ENCODE measurements at regions not wholly inside any gene's neighbourhood (a gene's known extent, or its start where the extent isn't known, plus 50 kb on each side); places are given as distances from the start of the nearest gene placed in this dataset.
"Not testable (repeated sequence)": the region's sequence is repeated elsewhere in the genome, so short reads cannot be mapped to it uniquely, and the experiment has no call there.

DNA sequence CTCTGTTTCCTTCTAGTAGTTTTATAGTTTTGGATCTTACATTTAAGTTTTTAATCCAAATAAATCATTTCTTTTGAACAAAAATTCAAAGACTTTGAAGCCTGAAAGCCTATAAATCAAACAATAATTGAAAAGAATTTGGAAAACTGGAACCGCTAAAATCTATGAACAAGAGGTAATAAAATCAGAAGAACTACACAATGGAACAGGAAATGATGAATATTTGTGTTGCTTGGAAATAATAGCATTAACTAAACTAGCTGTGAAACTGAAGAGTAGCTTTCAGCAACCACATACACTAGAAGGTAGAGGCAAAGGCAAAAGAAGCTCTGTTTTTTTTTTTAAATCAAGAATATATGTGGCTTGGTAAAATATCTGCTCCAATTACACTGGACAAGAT, 147.9 kb upstream of the ABI3BP start:
- DNase-seq (ENCODE audit: low read depth, low spot score), result no peak

DNA sequence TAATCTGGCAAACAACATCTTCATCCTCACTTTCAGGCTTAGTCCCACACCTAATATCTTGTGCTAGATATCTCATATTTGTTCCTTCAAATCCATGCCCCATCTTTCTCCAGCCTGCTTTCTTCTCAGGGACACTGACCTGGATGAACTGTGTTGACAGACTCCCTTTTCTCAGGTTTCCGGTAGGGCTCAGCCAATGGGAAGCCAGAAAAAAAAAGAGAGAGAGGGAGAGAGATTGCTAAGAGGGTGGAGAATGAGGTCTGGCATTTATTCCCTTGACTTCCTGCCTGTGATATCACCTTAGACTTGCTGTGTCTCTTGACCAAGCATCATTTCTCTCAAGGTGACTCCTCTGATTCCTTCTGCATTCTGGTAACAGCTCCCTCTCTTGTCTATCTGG, 145.6 kb upstream of the ABI3BP start:
- no peak for DNase-seq (ENCODE audit: low read depth, low spot score)

DNA sequence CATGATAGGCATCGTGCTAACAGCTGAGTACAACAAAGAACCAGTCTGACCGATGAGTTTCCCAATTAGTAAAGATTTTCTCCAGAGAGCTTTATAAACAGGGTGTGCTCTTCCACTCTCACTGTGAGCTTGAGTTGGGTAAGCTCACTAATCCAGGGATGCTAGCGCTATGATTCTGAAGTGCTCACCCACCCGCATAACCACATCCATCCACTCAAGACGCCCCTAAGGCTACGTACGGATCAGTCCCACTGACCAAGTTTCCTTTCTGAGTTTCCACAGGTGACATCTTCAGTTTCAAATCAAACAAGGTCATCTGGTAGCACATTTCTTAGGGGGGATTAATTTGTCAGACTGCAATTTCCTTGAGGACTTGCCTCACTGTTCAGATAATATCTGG, 141.1 kb upstream of the ABI3BP start:
- DNase-seq (ENCODE audit: low read depth, low spot score), result no peak

DNA sequence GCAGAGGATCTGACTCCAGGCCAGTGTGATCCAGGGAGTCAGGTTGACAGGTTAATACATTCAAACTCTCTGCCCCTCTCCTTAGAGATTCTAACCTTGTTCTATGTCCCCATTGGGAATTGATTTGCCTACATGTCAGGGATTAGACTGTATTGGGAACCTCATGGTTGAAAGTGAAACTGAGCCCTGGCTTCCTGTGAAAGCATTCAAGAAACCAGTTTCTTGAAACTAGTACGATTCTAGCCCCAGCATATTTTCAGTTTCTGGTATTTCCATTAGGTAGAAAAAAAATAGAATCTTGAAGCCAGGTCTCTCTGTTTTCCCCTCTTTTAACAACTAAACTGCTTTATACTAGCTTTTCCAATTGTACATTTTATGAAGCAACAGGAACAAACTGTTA, 140.4 kb upstream of the ABI3BP start:
- no peak for DNase-seq (ENCODE audit: low read depth, low spot score)

DNA sequence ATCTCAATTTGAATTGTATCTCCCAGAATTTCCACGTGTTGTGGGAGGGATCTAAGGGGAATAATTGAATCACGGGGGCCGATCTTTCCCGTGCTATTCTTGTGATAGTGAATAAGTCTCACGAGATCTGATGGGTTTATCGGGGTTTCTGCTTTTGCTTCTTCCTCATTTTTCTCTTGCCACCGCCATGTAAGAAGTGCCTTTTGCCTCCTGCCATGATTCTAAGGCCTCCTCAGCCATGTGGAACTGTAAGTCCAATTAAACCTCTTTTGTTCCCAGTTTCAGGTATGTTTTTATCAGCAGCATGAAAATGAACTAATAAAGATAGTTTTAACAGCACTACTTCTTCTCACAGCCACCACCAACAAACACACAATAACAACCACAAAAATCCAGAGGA, 140.0 kb upstream of the ABI3BP start:
- DNase-seq (ENCODE audit: low read depth, low spot score), result not testable (repeated sequence)

DNA sequence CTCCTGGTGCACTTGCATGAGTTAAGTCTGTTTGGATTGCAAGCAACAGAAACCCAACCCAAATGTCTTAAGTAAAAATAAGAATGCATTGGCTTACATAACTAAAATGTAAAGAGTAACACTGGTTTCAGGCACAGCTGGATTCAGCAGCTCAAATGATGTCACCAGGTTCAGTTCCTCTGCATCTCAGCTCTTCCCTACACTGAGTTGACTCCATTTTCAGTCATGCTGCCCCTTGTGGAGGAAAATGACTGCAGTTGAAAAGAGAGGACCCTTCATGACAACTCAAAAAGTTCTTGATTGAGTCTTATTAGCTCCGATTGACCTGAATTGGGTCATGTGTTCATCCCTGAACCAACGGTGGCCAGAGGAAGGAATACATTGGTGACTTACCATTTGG, 138.5 kb upstream of the ABI3BP start:
- DNase-seq (ENCODE audit: low read depth, low spot score), result no peak

DNA sequence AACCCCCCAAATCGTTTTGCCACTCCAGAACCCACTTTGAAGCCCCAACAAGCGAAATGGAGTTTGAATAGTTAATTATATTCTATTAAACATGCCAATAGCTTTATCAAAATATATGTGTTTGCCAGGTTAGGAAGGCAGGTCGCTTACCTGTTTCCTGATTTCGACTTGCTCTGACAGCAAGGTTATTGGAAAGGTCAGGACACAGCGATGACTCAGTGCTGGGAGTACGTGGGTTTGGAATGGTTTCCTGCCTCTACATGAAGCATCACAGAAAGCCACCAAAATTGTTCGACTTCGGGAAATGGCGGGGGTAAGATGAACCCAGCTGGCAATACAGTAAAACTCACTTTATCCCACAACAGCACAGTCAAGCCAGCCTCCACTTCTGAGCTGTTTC, 135.6 kb upstream of the ABI3BP start:
- DNase-seq (ENCODE audit: low read depth, low spot score), result no peak

DNA sequence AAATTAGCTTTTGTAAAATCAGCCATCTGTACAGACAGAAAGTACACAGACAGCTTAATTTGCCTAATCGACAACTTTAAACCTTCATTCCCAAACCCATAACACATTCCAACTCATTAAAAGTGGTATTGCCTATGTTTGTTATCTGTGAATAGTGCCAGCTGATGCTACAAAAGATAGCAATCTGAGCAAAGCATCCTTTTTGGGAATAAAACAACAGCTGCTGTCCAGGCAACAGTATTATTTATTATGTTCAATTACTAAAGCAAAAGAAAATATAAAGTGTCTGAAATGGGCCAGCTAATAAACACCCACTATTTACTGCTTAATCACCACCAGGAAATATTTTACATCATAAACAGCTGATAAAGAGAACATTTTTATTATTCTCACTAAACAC, 134.8 kb upstream of the ABI3BP start:
- DNase-seq (ENCODE audit: low read depth, low spot score), result no peak

DNA sequence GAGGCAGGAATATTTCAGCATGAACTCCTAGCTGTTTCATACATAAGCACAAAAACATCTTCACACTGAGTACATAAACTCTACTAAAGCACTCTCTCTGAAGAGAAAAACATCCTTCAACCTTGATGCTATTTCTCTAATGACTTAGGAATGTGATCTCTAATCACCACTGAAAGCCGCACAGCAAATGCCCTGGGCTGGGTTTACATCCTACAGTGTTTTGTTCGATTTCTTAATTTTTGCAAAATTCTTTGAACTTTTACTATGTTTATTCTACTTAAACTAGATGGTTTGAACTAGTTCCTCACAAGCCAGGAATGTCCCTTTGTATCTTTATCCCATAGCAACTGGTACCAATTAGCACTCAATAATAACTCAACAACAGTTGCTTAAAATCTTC, 130.9 kb upstream of the ABI3BP start:
- DNase-seq (ENCODE audit: low read depth, low spot score), result no peak

DNA sequence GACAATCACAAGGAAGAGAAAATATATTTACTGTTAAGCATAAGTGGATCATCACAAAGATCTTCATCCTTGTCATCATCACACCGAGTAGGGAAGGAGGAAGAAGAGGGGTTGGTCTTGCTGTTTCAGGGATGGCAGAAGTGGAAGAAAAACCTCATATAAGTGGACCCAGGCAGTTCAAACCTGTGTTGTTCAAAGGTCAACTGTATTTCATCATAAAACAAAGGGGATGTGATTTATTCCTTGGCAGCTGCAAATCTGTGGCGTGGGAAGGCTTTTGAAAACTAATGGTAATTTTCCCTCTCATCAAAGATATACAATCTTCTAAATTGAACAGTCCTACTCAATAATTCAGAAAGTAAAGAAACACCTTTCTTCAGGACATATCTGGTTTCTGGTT, 129.9 kb upstream of the ABI3BP start:
- DNase-seq (ENCODE audit: low read depth, low spot score), result no peak

DNA sequence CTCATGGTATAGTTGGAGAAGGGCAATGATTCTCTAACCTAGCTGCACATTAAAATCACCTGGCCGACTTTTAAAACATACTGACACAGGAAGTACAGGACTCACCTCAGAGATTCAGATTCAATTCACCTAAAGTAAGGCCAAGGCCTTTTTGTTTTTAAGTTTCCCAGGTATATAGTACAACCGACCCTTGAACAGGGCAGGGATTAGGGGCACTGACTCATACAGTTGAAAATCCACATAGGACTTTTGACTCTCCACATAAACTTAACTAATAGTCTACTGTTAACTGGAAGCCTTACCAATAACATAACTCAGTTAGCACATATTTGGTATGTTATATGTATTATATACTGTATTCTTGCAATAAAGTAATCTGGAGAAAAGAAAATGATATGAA, 129.5 kb upstream of the ABI3BP start:
- no peak for DNase-seq (ENCODE audit: low read depth, low spot score)

DNA sequence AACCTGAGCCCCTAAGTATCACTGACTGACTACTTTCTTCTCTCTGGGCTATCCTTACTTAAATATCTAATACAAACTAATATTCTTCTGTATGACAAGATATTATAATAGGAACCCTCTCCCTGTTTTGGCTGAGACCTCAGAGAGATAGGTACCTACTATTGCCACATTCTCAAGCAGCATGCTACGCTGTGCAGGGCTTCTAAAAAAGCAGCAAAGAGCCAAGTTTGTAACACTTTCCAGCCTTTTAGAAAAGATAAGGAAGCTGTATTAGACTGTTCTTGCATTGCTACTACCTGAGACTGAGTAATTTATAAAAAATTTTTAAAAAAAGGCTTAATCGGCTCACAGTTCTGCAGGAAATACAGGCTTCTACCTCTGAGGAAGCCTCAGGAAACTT, 126.8 kb upstream of the ABI3BP start:
- no peak for DNase-seq (ENCODE audit: low read depth, low spot score)

DNA sequence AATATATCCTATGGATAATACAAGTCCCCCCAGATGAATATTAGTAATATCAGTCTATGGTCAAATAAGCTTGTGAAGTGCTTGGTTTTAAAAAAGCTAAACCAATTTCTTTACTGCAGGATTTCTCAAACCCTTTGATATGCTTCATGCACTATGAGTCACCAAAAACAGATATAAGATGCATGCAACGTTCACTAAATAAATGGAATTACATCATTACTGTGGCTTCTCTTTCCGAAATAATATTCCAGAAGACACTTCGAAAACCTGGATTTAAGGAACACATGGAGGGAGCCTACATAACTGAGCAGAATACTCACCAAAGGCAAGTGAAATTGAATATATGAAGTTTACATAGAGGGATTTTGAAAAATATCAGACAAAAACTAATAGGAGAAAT, 126.3 kb upstream of the ABI3BP start:
- DNase-seq (ENCODE audit: low read depth, low spot score), result no peak

DNA sequence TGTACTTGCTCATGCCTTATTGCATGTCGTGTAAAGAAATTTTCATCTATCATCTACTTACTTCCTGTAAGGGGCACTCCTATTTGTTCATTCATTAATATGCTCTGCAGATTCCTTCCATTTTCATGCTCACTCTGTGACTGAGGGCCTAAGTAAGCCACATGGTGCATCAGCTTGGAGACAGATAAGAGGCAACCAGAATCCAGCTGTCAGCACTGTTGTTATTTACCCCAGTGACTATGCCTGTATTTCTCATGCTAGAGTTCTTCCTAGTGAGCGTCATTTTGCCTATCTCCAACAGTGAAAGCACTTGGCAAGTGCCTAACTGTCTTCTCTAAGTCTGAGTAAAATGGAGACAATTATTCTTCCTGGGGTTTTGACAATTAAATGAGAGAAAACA, 124.8 kb upstream of the ABI3BP start:
- no peak for DNase-seq (ENCODE audit: low read depth, low spot score)

DNA sequence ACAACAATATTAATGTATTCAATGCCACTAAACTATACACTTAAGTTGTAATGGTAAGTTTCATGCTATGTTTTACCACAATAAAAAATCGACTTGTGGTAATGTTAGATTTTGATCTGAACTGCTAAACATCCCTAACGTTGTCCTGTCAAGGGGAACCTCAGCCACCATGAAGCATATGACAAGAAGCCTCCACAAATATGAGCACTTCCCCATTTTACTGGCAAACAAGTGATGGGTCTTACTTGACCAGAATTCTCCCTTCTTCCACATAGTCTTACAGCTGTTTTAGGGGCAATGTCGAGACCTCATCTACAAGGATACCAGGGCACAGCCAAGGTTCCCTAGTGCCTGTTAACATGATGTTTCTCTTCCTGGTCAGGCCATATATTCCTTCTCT, 124.2 kb upstream of the ABI3BP start:
- no peak for DNase-seq (ENCODE audit: low read depth, low spot score)

DNA sequence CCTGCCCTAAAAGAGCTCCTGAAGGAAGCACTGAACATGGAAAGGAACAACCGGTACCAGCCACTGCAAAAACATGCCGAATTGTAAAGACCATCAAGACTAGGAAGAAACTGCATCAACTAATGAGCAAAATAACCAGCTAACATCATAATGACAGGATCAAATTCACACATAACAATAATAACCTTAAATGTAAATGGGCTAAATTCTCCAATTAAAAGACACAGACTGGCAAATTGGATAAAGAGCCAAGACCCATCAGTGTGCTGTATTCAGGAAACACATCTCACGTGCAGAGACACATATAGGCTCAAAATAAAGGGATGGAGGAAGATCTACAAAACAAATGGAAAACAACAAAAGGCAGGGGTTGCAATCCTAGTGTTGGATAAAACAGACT, 117.1 kb upstream of the ABI3BP start:
- not testable (repeated sequence) for DNase-seq (ENCODE audit: low read depth, low spot score)

DNA sequence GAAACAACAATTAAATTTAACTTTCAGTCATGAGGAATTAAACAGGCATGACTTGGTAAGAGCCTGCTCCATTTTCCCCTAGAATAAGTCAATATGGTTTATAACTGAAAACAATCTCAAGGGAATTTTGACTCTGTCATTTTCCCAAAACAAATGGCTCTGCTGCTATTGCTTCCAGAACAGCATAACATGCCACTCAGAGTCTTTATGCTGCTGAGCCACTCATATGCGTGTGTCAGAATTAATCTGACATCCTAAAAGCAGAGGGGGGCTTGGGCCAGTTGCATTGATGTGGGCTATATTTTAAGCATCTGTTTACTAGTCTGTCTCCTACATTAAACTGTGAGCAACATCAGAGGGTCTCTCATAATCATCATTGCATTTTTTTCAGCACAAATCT, 111.1 kb upstream of the ABI3BP start:
- DNase-seq (ENCODE audit: low read depth, low spot score), result no peak

DNA sequence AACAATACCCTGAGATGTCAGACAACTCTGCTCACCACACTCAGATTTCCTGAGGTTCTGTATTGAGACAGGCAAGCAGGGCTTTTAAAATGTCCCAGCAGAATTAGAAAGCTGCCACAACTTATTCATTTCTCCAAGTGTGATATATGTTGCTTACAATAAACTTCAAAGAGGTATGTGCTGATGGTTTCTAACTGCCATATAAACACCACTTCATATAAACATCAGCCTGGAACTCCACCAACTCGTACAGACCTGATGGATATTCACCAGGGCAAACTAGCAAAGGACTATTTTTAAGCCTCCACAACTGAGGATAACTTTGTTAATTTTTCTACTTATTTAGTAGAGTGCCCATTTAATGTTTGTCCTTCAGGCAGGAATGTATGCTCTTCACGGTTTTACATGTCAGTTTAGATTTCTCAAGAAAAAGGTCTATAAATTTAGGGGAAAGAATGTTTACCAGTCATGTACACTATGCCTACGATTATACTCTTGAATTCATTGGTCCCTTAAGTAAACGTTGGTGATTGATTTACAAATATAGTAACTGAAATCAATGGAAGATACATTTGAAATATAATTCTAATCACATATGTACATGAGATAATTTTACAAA, 109.6 kb upstream of the ABI3BP start:
- DNase-seq (ENCODE audit: low read depth, low spot score), result no peak

DNA sequence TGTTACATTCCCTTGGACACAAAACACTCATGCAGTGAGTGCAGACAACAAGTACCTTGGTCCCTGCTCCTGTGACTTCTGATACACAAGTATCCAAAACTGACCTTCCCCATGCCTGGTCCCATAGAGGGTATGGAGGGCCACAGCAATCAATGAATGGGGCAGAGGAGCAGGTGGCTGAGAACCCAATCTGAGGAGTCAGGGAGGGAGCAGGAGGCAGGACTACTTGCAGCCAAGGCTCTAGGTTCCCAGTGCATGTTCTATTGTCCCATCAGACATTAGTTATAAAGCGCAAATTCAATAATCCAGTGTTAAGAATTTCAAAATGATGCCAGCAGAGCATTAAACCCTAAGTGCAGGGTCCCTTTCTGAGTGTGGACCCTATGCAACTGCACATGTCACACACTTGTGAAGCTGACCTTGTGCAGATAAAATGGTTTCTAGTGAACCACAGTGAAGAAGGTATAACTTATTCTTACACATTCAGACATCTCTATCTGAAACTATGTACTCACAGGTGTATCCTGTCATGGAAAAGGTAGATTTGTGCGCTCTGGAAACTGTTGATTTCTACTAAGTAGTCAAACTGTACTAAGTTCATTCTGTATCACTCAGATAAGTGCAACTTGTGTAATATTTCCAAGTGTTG, 107.3 kb upstream of the ABI3BP start:
- no peak for DNase-seq (ENCODE audit: low read depth, low spot score)

DNA sequence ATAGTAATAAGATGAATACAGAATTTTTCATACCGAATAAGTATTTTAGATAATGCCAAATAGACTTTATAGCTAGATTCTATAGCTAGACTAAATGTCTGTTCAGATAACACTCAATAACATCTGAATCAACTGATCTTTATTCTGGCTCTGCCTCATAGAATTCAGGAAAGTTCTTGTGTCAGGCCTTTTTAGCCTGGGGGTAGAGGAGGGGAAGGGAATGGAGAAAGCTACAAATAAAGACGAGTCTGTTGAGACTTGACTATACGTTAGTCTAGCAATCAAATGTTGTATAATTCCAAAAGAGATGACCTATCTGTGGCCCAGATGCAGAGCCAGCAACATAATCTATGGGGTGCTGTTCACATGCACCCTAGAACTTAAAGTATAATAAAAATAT, 106.6 kb upstream of the ABI3BP start:
- DNase-seq (ENCODE audit: low read depth, low spot score), result no peak

DNA sequence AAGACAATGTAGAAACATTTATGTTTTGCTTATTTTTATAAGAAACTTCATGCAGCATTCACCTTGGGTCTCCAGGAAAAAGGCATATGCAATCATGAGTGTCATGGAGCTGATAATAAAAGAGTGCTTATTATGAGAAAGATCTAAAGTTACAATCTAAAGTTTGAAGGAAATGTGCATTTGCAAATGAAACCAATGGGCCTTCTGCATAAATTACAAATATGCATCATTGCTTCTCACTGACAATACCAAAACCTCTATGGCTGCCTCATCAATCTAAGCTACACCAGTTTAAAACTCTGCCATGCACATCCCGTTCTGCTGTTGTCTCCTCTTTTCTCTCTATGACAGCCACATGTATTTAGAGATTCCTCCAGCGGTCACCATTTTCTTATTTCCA, 103.2 kb upstream of the ABI3BP start:
- no peak for DNase-seq (ENCODE audit: low read depth, low spot score)

DNA sequence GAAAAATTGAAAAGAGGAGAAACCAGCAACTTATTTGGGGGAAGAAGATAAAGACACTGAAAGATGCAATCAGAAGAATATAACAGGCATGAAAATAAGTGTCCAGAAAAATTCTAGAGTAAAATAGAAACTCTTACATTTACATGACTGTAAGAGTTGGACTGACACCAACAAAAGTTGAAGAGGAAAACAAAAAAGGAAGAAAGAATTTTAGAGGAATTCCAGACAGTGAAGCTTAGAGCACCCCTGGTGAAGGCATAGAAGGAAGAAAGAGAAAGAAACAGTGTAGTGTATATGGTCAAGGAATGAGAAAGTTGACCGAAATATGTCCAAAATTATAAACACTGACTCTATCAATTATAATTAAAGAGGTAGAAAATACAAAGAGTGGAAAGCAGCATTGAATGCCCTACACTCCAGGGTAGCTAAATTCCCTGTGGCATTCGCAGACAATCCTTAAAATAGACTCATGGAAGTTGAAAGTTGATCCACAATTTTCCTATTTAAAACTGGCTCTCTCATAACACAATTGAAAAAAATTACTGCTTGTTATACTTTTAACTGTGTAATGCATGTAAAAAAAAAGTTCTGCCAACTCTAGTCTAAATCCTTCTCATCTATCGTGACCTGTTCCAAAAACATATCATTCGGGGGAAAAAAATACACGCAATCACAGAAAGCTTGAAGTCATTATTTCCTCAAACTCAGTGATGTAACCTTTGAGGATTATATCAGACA, 102.6 kb upstream of the ABI3BP start:
- DNase-seq (ENCODE audit: low read depth, low spot score), result no peak

DNA sequence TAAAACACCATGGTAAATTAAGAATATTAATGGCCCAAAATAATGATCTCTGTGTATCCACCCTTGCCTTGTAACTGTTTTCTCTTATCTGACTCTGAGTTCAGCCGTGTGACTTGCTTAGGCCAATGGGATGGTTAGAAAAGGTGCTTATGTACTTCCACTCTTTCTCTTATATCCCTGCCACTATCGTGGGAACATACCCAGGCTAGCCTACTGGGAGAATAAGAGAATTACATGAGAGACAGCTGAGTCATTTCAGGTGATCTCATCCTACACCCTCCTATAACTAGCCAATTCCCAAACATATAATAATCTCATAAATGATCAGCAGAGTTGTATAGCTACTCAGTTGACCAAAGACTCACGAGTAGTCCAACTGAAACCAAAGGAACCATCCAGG, 98.3 kb upstream of the ABI3BP start:
- no peak for DNase-seq (ENCODE audit: low read depth, low spot score)
